KMS-11 (cell line): ENCODE measurements at regions not wholly inside any gene's neighbourhood (a gene's known extent, or its start where the extent isn't known, plus 50 kb on each side); places are given as distances from the start of the nearest gene placed in this dataset.
"Not testable (repeated sequence)": the region's sequence is repeated elsewhere in the genome, so short reads cannot be mapped to it uniquely, and the experiment has no call there.

Experiments
- H2AFZ ChIP-seq: fragments of 200-600 bp; sonication (generic); 2 replicates; pipeline ENCODE4 v1.6.1; 2016; ENCODE audit warnings: antibody characterized with exemption, mixed run types, low read depth
- H3K27ac ChIP-seq: fragments of 200-600 bp; sonication (generic); 2 replicates; pipeline ENCODE4 v1.6.1; 2016; ENCODE audit warnings: mild to moderate bottlenecking, mixed run types
- H3K27me3 ChIP-seq: fragments of 200-600 bp; sonication (generic); 2 replicates; pipeline ENCODE4 v1.6.1; 2017; ENCODE audit warnings: mild to moderate bottlenecking, low read depth, mixed run types, moderate library complexity; ENCODE audit not compliant: insufficient read depth
- H3K36me3 ChIP-seq: fragments of 200-600 bp; sonication (generic); 2 replicates; pipeline ENCODE4 v1.6.1; 2017; ENCODE audit warnings: mild to moderate bottlenecking, mixed run types; ENCODE audit not compliant: insufficient read depth
- H3K4me1 ChIP-seq: fragments of 200-600 bp; sonication (generic); 2 replicates; pipeline ENCODE4 v1.6.1; 2016; ENCODE audit warnings: mild to moderate bottlenecking, low read depth, mixed run types; ENCODE audit not compliant: poor library complexity, severe bottlenecking
- H3K4me2 ChIP-seq: fragments of 200-600 bp; sonication (generic); 2 replicates; pipeline ENCODE4 v1.7.0; 2016; ENCODE audit warnings: mild to moderate bottlenecking, mixed run types
- H3K4me3 ChIP-seq: fragments of 200-600 bp; sonication (generic); IDR thresholded peaks from 2 replicates; pipeline ENCODE4 v1.6.1; 2017; ENCODE audit warnings: low read depth, low read length, mixed read lengths; ENCODE audit not compliant: insufficient read depth
- H3K79me2 ChIP-seq: fragments of 200-600 bp; sonication (generic); 2 replicates; pipeline ENCODE4 v1.6.1; 2016; ENCODE audit warnings: low read depth, mixed run types; ENCODE audit not compliant: insufficient read depth
- H3K9ac ChIP-seq: fragments of 200-600 bp; sonication (generic); 2 replicates; pipeline ENCODE4 v1.6.1; 2016; ENCODE audit warnings: mild to moderate bottlenecking, mixed run types
- H4K20me1 ChIP-seq: fragments of 200-600 bp; sonication (generic); 2 replicates; pipeline ENCODE4 v1.6.1; 2016; ENCODE audit warnings: mild to moderate bottlenecking, mixed run types; ENCODE audit not compliant: insufficient read depth
- CTCF ChIP-seq: fragments of 200-600 bp; sonication (generic); conservative IDR thresholded peaks from 2 replicates; pipeline ENCODE4 v1.6.1; 2017; ENCODE audit warnings: low read depth, mild to moderate bottlenecking, antibody characterized with exemption, low read length, moderate library complexity, mixed read lengths

- TF ChIP-seq CTCF = no peak
- Histone ChIP-seq H3K36me3 (no peaks in the 10 kb centered on the region), H4K20me1 (no peaks in the 10 kb centered on the region), H3K27me3 (no peaks in the 10 kb centered on the region), H3K9ac (no peak overlapping the region), H3K4me1 (no peaks in the 10 kb centered on the region), H3K27ac (no peak overlapping the region), H3K4me3 (no peak overlapping the region), H2AFZ (no peak overlapping the region), H3K79me2 (no peaks in the 10 kb centered on the region), H3K4me2 (no peak overlapping the region)
These were observed 79.6 kb upstream of the FREM1 start for GRCh38 chr9:14989811-14990210.

DNA sequence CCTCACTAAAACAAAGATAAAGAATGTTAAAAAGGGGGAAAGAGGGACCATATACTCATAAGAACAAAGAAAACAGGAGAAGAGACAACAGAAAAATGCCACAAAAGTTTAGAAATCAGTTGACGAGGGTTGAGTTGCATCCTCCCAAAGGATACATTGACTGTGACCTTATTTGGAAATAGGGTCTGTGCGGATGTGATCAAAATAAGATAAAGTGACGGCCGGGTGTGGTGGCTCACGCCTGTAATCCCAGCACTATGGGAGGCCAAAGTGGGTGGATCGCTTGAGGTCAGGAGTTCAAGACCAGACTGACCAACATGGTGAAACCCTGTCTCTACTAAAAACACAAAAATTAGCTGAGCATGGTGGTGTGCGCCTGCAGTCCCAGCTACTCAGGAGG lies 79.1 kb upstream of the FREM1 start:
- H3K4me1 ChIP-seq, H3K36me3 ChIP-seq, H3K79me2 ChIP-seq, H3K27me3 ChIP-seq, H3K27ac ChIP-seq, H3K4me3 ChIP-seq, H3K9ac ChIP-seq, H3K4me2 ChIP-seq, H4K20me1 ChIP-seq, H2AFZ ChIP-seq: not testable (repeated sequence)

DNA sequence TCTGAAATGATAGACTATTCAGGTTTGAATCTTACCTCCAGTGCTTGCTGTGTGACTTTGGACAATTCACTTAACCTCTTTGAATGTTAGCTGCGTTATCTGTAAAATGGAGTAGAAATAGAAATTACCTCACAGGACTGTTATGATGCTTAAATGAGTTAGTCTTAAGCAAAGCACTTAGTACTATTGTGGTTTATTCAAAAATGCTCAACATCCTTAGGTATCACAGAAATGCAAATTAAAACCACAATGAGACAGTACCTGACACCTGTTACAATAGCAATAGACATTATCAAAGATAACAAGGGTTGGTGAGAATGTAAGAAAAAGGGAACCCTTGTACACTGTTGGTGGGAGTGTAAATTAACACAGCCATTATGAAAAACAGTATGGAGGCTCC lies 77.6 kb upstream of the FREM1 start:
- no peak overlapping the region for H3K4me3 ChIP-seq
- no peaks in the 10 kb centered on the region for H3K27me3 ChIP-seq
- H3K36me3 ChIP-seq = no peaks in the 10 kb centered on the region
- no peak overlapping the region for H3K4me2 ChIP-seq
- no peak overlapping the region for H3K9ac ChIP-seq
- H4K20me1 ChIP-seq = no peaks in the 10 kb centered on the region
- H2AFZ ChIP-seq = no peak overlapping the region
- H3K4me1 ChIP-seq = no peaks in the 10 kb centered on the region
- H3K27ac ChIP-seq = no peak overlapping the region
- TF ChIP-seq CTCF = no peak
- no peaks in the 10 kb centered on the region for H3K79me2 ChIP-seq

- Histone ChIP-seq H3K36me3 (no peaks in the 10 kb centered on the region), H3K4me3 (no peak overlapping the region), H2AFZ (no peak overlapping the region), H3K4me1 (no peaks in the 10 kb centered on the region), H3K27ac (no peak overlapping the region), H3K79me2 (no peaks in the 10 kb centered on the region), H4K20me1 (no peaks in the 10 kb centered on the region), H3K9ac (no peak overlapping the region), H3K27me3 (no peaks in the 10 kb centered on the region), H3K4me2 (no peak overlapping the region)
- no peak for TF ChIP-seq CTCF
These were observed 75.2 kb upstream of the FREM1 start for GRCh38 chr9:14985419-14985818.

GRCh38 chr9:14983599-14983998 lies 73.4 kb upstream of the FREM1 start:
- H2AFZ ChIP-seq = no peak overlapping the region
- H4K20me1 ChIP-seq = no peaks in the 10 kb centered on the region
- no peaks in the 10 kb centered on the region for H3K79me2 ChIP-seq
- H3K4me3 ChIP-seq = no peak overlapping the region
- no peak for TF ChIP-seq CTCF
- no peak overlapping the region for H3K27ac ChIP-seq
- no peaks in the 10 kb centered on the region for H3K36me3 ChIP-seq
- H3K4me2 ChIP-seq = no peak overlapping the region
- H3K27me3 ChIP-seq = no peaks in the 10 kb centered on the region
- no peak overlapping the region for H3K9ac ChIP-seq
- no peaks in the 10 kb centered on the region for H3K4me1 ChIP-seq
